ENCODE measurements at regions not wholly inside any gene's neighbourhood (a gene's known extent, or its start where the extent isn't known, plus 50 kb on each side); places are given as distances from the start of the nearest gene placed in this dataset.

DNA sequence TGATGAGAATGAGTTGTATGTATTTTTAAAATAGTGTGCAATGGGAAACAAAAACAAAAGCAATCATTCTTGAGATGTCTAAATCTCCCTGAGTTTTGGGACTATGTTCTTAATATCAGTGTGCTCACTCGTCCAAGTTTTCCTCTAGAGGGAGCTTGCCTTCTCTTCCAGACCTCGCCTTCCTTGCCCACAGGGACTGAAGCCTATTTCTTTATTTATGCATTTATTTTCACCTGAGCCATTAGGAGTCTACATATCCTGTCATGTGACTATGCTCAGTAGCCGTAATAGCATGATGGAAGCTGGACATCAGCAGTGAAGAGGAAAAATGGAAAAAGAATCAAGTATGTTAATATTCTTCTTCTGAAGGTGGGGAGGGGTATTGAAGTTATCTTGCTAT, 131.2 kb downstream of the SH3BGRL2 start:
- DNase-seq, result peak in 1 of 2 experiments; percentile 15

DNA sequence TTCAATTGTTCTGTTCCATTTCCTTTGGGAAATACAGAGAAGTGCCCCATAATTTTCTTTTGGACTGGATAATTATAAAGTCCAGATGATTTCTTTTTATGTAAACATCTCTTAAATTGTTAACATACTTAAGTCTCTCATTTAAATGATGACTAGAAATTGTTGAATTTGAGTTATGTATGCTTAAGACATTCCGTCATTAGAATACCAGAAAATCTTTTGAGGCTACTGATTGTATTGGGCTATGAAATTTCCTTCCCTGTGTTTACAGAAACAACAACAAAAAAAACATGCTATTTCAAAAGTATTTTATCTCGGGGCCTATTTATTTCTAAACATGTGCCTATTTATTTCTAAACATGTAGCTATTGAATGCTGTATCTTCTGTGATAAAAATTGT, 125.4 kb downstream of the SH3BGRL2 start:
- DNase-seq, result no peak

DNA sequence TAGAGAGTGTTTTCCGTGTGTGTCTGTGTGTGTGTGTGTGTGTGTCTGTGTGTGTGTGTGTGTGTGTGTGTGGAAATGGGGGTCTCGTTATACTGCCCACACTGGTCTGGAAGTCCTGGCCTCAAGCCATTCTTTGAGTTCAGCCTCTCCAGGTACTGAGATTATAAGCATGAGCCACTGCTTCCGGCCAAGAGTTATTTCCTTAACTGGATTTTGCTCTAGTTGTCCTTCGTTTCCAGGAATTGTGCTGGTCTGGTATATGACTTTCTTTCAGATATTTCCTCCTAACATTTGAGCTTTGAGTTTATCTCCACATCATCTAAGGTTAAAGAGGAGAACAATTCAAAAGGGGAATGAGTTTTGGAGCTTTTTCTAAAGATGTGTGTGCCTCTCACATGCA, 124.8 kb downstream of the SH3BGRL2 start:
- no peak for DNase-seq

Data from SW 1271 (cell line).